ENCODE measurements at regions not wholly inside any gene's neighbourhood (a gene's known extent, or its start where the extent isn't known, plus 50 kb on each side); places are given as distances from the start of the nearest gene placed in this dataset.
A peak's percentile ranks its signal among the peaks of the same experiment; 100 is the strongest.

GRCh38 chr1:234963180-234963903 is 165.3 kb downstream of the TOMM20 start (continued):
- TF ChIP-seq ZNF785 (CRISPR knock-in tag; IDR thresholded peaks at IDR 0.05) (no peak), MYNN (IDR thresholded peaks at IDR 0.05) (no peak), MYNN (CRISPR knock-in tag; IDR thresholded peaks at IDR 0.05) (no peak), ZNF644 (tag; IDR thresholded peaks at IDR 0.05; ENCODE audit: low read depth) (peak; percentile 96), ATF4 (CRISPR knock-in tag; IDR thresholded peaks at IDR 0.05) (peak; percentile 92), HNRNPUL1 (IDR thresholded peaks at IDR 0.05; ENCODE audit: low read length) (no peak), ZBTB5 (IDR thresholded peaks at IDR 0.05) (no peak), GMEB1 (CRISPR knock-in tag; IDR thresholded peaks at IDR 0.05) (peak; percentile 53; the same call in 1 of the 2 replicates), NFIC (IDR thresholded peaks at IDR 0.05) (no peak), THRAP3 (IDR thresholded peaks at IDR 0.05; ENCODE audit: borderline replicate concordance) (no peak), SLC30A9 (CRISPR knock-in tag; IDR thresholded peaks at IDR 0.05) (no peak), ATF3 (IDR thresholded peaks at IDR 0.05) (peak; percentile 67; the same call in 1 of the 2 replicates), ATF3 (CRISPR knock-in tag; conservative IDR thresholded peaks at IDR 0.05) (no peak; the same call in 1 of the 2 replicates), ZNF431 (CRISPR knock-in tag; IDR thresholded peaks at IDR 0.05) (no peak), NR2C1 (IDR thresholded peaks at IDR 0.05) (no peak), NR2C1 (tag; IDR thresholded peaks at IDR 0.05) (peak; percentile 88), DACH1 (IDR thresholded peaks at IDR 0.05; ENCODE audit: partially characterized antibody) (no peak), ZNF57 (CRISPR knock-in tag; IDR thresholded peaks at IDR 0.05) (peak; percentile 6; the same call in 1 of the 2 replicates), PHTF2 (CRISPR knock-in tag; IDR thresholded peaks at IDR 0.05) (no peak), RBM39 (optimal IDR thresholded peaks at IDR 0.05; ENCODE audit: low read depth, low read length) (no peak), CHAMP1 (IDR thresholded peaks at IDR 0.05) (no peak), CBX5 (IDR thresholded peaks at IDR 0.05; ENCODE audit: borderline replicate concordance, low read depth) (no peak), RFX1 (IDR thresholded peaks at IDR 0.05) (no peak), SAFB (IDR thresholded peaks at IDR 0.05; ENCODE audit: borderline replicate concordance, low read depth, low read length) (no peak)

Data from K562 (cell line).